NCI-H1105 (cell line): ENCODE measurements at regions not wholly inside any gene's neighbourhood (a gene's known extent, or its start where the extent isn't known, plus 50 kb on each side); places are given as distances from the start of the nearest gene placed in this dataset.
"Not testable (repeated sequence)": the region's sequence is repeated elsewhere in the genome, so short reads cannot be mapped to it uniquely, and the experiment has no call there.

Experiments
- DNase-seq: peaks from one replicate; lab custom pipeline; 2025; lab: John Stamatoyannopoulos, UW

GRCh38 chr13:74574964-74575728 lies 440.9 kb upstream of the KLF12 start:
- DNase-seq, result no peak

- no peak for DNase-seq
Observed at GRCh38 chr13:74573654-74574053, 439.4 kb upstream of the KLF12 start.

DNA sequence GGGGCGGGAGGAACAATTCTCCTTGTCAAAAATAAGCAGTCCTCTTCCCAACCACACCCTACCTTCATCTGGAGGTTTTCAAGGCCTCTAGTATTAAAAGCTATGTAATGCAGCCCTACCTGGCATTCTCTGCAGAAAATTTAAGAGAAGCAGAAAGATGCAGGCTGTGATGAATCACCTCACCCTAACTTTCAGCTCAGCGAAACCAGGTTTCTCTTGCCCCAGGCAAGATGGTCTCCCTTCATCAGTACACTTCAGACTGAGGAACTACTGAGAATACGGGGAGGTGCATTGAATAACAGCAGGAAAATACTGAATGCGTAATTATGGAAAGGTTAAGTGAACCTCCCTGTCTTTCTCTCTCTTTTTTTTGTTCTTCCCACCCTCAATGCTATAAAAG lies 437.6 kb upstream of the KLF12 start:
- DNase-seq, result no peak

GRCh38 chr13:74570834-74571233 lies 436.6 kb upstream of the KLF12 start:
- DNase-seq, result no peak

DNA sequence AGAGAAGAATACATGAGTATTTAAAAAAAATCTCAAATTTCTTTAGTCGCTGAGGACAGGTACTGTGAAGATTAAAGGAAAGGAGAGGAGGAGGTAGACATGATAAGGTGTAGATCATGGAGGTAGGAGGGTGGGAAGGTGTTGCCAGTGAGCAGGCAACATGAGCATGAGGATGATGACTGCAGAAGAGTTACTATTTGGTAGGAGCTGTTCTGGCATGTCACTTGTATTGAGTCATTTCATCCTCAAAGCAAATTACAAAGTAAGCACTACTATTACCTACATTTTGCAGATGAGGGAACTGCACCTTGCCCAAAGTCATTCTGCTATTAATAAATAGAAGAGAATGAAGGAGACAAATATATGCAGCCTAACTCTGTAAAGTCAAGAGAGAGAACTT lies 435.8 kb upstream of the KLF12 start:
- DNase-seq, result no peak

GRCh38 chr13:74569251-74569650 lies 435.0 kb upstream of the KLF12 start:
- no peak for DNase-seq

DNA sequence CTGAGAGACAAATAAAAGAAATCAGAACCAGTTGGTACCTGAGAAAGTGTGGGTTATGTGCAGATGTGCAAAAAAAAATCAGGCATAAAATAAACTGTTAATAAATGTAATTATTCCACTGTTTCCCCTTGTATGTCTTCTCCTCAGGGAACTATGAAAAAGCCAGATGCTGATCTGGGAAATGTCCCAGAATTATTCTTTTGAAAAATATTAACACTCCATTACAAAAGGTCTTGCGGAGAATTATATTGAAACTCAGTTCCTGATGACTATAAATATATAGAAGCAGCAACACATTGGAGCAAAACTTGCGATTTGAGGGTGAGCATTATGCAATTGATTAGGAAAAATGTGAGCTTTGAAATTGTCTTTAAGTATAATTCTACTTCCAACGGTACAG lies 433.3 kb upstream of the KLF12 start:
- no peak for DNase-seq

DNA sequence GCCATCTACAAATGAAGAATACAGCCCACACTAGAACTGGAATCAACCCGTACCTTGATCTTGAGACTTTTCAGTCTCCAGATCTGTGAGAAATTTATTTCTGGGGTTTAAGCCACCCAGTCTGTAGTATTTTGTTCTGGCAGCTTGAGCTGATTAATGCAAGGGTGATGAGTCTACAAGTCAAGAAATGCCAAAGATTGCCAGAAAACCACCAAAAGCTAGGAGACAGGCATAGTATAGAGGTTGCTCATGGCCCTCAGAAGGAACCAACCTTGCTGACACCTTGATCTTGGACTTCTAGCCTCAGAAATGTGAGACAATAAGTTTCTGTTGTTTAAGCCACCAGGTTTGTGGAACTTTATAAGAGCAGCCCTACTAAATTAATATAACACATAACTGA lies 428.2 kb upstream of the KLF12 start:
- DNase-seq, result no peak

DNA sequence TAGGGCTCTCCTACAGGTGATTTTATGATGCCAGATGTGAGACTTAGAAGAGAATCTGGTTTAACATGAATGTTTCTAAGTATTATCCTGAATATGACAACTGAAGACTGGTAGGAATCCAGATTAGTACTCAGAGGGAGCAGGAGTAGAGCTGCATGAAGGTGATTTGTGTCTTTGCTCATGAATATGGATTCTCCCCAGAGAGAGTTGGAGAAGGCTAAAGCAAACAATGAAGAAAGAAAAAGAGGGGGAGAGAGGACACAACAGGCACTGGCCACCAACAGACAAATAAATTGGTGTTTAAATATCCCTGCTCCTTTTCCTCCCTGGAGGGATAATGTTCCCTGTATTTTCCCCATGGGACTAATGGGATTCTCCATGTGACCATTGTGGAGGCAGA lies 427.0 kb upstream of the KLF12 start:
- no peak for DNase-seq

DNA sequence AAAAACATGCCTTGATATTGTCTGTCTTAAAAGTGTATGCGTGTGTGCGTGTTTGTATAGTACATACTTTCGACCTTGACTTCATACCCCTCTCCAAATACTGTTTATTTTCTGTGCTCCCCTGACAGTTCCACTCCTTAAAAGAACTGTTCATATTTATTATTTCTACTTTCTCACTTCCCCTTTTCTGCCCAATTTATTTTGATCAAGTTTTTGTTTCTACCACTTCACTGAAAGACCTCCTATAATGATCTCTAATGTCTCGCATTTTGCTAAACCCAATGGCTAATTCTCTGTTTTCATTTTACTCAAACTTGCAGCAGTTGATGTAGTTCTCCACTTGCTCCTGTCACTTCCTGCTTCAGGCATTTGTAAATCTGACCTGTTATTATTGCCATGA lies 426.1 kb upstream of the KLF12 start:
- DNase-seq, result no peak

GRCh38 chr13:74557870-74558269 lies 423.7 kb upstream of the KLF12 start:
- no peak for DNase-seq

GRCh38 chr13:74555651-74556420 lies 421.6 kb upstream of the KLF12 start:
- DNase-seq, result no peak

GRCh38 chr13:74555276-74555625 lies 421.0 kb upstream of the KLF12 start:
- DNase-seq, result no peak

- DNase-seq, result no peak
Observed at GRCh38 chr13:74554569-74555275, 420.5 kb upstream of the KLF12 start.

DNA sequence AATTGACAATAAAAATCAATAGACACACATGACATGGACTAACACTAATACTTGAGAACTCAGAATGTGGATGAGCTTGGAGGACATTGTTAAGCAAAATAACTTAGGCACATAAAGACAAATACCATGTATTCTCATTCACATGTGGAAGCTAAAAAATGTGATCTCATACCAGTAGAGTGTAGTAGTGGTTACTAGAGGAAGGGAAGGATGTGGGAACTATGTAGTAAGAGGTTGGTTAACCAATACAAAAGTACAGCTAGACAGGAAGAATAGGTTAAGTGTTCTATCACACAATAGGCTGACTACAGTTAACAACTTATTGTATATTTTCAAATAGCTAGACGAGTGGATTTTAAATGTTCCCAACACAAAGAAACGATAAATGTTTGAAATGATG lies 415.8 kb upstream of the KLF12 start:
- no peak for DNase-seq

GRCh38 chr13:74536649-74537048 lies 402.4 kb upstream of the KLF12 start:
- not testable (repeated sequence) for DNase-seq

DNA sequence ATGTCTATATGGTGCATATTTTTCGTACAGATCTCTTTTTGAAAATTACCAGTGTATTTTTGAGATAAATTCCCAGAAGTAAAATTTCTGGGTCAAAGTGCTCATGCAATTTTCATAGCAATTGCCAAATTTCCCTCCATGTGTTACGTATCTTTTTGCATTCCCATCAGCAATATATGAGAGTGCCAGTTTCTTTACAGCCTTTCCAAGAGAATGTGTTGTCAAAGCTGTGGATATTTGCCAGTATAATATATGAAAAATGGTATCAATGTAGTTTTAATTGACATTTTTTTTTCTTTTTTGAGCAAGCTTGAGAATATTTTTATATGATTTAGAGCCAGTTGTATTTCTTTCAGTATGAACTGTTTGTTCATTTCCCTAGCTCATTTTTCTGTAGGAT lies 399.0 kb upstream of the KLF12 start:
- no peak for DNase-seq

DNA sequence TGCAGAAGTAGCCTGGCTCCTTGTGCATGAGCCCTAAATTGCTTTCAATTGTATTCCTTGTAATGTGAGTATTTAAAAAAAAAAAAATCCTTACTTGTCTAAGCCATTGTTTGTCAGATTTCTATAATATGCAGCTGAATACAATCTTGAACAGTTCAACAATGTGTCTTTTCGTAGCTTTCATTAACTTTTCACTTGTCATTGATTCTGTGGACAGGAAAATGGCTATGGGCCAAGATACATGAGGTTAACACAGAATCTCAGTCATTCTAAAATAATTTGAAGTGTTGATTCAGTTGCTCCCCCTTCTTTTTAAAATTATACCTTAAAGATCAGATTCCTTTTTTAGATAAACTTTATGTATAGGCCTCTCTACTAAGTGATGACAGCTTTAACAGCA lies 395.8 kb upstream of the KLF12 start:
- no peak for DNase-seq

- DNase-seq, result no peak
Observed at GRCh38 chr13:74528734-74529513, 394.7 kb upstream of the KLF12 start.

GRCh38 chr13:74523057-74523456 lies 388.9 kb upstream of the KLF12 start:
- DNase-seq, result no peak

- no peak for DNase-seq
Observed at GRCh38 chr13:74511523-74511922, 377.3 kb upstream of the KLF12 start.

- no peak for DNase-seq
Observed at GRCh38 chr13:74487091-74487722, 353.0 kb upstream of the KLF12 start.
